ENCODE measurements at regions not wholly inside any gene's neighbourhood (a gene's known extent, or its start where the extent isn't known, plus 50 kb on each side); places are given as distances from the start of the nearest gene placed in this dataset.

DNA sequence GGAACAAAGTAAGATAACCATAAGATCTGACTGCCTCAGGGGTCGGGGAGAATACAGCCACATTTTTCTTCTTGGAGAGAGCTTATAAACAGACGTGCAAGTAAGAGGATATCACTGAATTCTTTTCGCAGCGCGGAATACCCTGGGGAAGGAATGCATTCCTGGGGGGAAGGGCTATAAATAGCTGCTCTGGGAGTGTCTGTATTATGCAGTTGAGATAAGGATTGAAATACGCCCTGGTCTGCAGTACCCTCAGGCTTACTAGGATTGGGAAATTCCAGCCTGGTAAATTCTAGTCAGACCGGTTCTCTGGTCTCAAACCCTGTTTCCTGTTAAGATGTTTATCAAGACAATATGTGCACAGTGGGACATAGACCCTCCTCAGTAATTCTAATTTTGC lies 1491.7 kb upstream of the RAG2 start:
- Histone ChIP-seq H3K27me3 (no peaks in the 10 kb centered on the region), H3K4me3 (no peak overlapping the region), H3K9me3 (peaks cover 0 to 31% (median 0%) of the 10 kb centered on the region in 11 donors), H3K27ac (no peak overlapping the region), H3K36me3 (no peaks in the 10 kb centered on the region), H3K4me1 (no peaks in the 10 kb centered on the region)
- DNase-seq = no peak
- 23 to 24% methylated on average over 7 of the region's 7 CpGs for WGBS, 2 donors
- no peak for ATAC-seq
- intact Hi-C loops (cut with DNase I) = no loop called here
- no peak for TF ChIP-seq CTCF (IDR thresholded peaks at IDR 0.05)

GRCh38 chr11:38060920-38061319 lies 1462.9 kb upstream of the RAG2 start:
- WGBS, 2 donors = 67 to 68% methylated on average over 3 of the region's 3 CpGs
- no peaks in the 10 kb centered on the region for H3K27me3 ChIP-seq
- no peaks in the 10 kb centered on the region for H3K36me3 ChIP-seq
- H3K4me1 ChIP-seq = no peaks in the 10 kb centered on the region
- intact Hi-C loops (cut with DNase I) = no loop called here
- H3K9me3 ChIP-seq = peaks cover 0 to 11% (median 0%) of the 10 kb centered on the region in 11 donors
- H3K4me3 ChIP-seq = no peak overlapping the region
- DNase-seq (no peak), ATAC-seq (no peak)
- no peak overlapping the region for H3K27ac ChIP-seq
- TF ChIP-seq CTCF (IDR thresholded peaks at IDR 0.05) = no peak

GRCh38 chr11:38060136-38060535 lies 1462.1 kb upstream of the RAG2 start:
- TF ChIP-seq CTCF (IDR thresholded peaks at IDR 0.05) = no peak
- no peak for ATAC-seq
- no peaks in the 10 kb centered on the region for H3K36me3 ChIP-seq
- H3K4me3 ChIP-seq = no peak overlapping the region
- H3K4me1 ChIP-seq = no peaks in the 10 kb centered on the region
- H3K9me3 ChIP-seq = peaks cover 0 to 11% (median 0%) of the 10 kb centered on the region in 11 donors
- H3K27me3 ChIP-seq = no peaks in the 10 kb centered on the region
- 44 to 61% methylated on average over 3 of the region's 3 CpGs for WGBS, 2 donors
- H3K27ac ChIP-seq = no peak overlapping the region
- intact Hi-C loops (cut with DNase I) = no loop called here
- no peak for DNase-seq

DNA sequence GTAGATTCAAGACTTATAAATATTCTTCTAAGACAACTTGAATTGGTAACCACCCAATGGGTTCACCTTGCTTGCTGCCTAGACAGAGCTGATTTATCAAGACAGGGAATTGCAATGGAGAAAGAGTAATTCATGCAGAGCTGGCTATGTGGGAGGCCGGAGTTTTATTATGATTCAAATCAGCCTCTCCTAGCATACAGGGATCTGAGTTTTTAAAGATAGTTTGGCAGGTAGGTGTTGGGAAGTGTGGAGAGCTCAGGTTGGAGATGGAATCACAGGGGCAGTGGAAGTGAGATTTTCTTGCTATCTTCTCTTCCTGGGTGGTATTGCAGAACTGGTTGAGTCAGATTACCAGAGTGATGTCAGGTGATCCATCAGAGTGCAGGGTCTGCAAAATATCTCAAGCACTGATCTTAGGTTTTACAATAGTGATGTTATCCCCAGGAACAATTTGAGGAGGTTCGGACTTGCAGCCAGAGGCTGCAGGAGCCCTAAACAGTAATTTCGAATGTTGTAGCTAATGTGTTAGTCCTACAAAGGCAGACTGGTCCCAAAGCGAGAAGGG lies 1448.6 kb upstream of the RAG2 start:
- no peaks in the 10 kb centered on the region for H3K36me3 ChIP-seq
- no peak for DNase-seq
- intact Hi-C loops (cut with DNase I) = no loop called here
- H3K27ac ChIP-seq = no peak overlapping the region
- no peak overlapping the region for H3K4me3 ChIP-seq
- H3K27me3 ChIP-seq = no peaks in the 10 kb centered on the region
- TF ChIP-seq CTCF (IDR thresholded peaks at IDR 0.05) = no peak
- H3K4me1 ChIP-seq = no peaks in the 10 kb centered on the region
- ATAC-seq = no peak
- 79 to 83% methylated on average over 4 of the region's 4 CpGs for WGBS, 2 donors
- no peaks in the 10 kb centered on the region for H3K9me3 ChIP-seq

Measured in heart right ventricle (tissue), 16 donors.